Lower lobe of right lung (tissue), 2 donors: ENCODE measurements at regions not wholly inside any gene's neighbourhood (a gene's known extent, or its start where the extent isn't known, plus 50 kb on each side); places are given as distances from the start of the nearest gene placed in this dataset.

Experiments
- ATAC-seq, 2 donors: fragments of 200-7000 bp; cut with Tn5 transposase; one replicate each; pipeline ENCODE4 v1.9.1; 2020 to 2022; ENCODE audit warnings: mild to moderate bottlenecking in 2 of 2, moderate library complexity in 2 of 2
- DNase-seq: peaks from one replicate; pipeline ENCODE4 v3.0.0-alpha.2; 2020
- H3K27ac ChIP-seq: fragments of 200-600 bp; one replicate; pipeline ENCODE4 v1.8.0; 2022
- H3K27me3 ChIP-seq: fragments of 200-600 bp; one replicate; pipeline ENCODE4 v1.8.0; 2022; ENCODE audit warnings: low read depth
- H3K36me3 ChIP-seq: fragments of 200-600 bp; one replicate; pipeline ENCODE4 v1.8.0; 2022; ENCODE audit warnings: mild to moderate bottlenecking
- H3K4me1 ChIP-seq: fragments of 200-600 bp; one replicate; pipeline ENCODE4 v1.8.0; 2022
- H3K4me3 ChIP-seq: fragments of 200-600 bp; one replicate; pipeline ENCODE4 v1.8.0; 2022; ENCODE audit warnings: mild to moderate bottlenecking
- H3K9me3 ChIP-seq: fragments of 200-600 bp; one replicate; pipeline ENCODE4 v1.8.0; 2022
- intact Hi-C: fragments of 100-400 bp; cut with DNase I; formaldehyde crosslinking; loops from one replicate; pipeline ENCODE4 v1.11.0; 2022
- TF ChIP-seq, protein P1 (sequence below): fragments of 200-600 bp; IDR thresholded peaks from one replicate; pipeline ENCODE4 v1.8.0; 2022; ENCODE audit warnings: antibody characterized with exemption, mild to moderate bottlenecking
- donor health status: DM: no; HTN: yes; CAD: no; lungs with severe emphysema.

DNA sequence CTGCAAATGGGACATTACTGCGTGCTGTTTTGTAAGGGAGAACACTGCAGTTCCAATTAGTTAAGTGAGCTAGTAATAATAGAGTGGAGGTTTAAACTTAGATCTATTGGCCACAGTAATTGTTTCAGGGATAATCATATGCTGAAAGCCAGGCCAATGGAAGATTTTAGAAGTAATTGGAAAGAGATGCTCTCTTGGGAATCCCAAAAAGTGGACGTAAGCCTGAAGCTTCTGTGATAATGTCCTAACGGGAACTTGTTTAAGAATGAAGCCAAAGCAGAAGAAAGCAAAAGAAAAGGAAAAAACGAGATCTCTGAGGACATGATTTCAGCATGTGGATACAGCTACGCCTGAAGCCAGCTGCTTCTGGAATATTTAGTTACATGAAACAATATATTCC lies 594.6 kb downstream of the SLC4A3 start:
- ATAC-seq (no peak), DNase-seq (no peak)
- intact Hi-C loops, result no loop called here
- H3K4me1 ChIP-seq, result no peaks in the 10 kb centered on the region
- TF ChIP-seq, protein P1, sequence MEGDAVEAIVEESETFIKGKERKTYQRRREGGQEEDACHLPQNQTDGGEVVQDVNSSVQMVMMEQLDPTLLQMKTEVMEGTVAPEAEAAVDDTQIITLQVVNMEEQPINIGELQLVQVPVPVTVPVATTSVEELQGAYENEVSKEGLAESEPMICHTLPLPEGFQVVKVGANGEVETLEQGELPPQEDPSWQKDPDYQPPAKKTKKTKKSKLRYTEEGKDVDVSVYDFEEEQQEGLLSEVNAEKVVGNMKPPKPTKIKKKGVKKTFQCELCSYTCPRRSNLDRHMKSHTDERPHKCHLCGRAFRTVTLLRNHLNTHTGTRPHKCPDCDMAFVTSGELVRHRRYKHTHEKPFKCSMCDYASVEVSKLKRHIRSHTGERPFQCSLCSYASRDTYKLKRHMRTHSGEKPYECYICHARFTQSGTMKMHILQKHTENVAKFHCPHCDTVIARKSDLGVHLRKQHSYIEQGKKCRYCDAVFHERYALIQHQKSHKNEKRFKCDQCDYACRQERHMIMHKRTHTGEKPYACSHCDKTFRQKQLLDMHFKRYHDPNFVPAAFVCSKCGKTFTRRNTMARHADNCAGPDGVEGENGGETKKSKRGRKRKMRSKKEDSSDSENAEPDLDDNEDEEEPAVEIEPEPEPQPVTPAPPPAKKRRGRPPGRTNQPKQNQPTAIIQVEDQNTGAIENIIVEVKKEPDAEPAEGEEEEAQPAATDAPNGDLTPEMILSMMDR, result no peak
- no peaks in the 10 kb centered on the region for H3K27me3 ChIP-seq
- H3K4me3 ChIP-seq, result no peak overlapping the region
- no peak overlapping the region for H3K27ac ChIP-seq
- no peaks in the 10 kb centered on the region for H3K9me3 ChIP-seq
- no peaks in the 10 kb centered on the region for H3K36me3 ChIP-seq

DNA sequence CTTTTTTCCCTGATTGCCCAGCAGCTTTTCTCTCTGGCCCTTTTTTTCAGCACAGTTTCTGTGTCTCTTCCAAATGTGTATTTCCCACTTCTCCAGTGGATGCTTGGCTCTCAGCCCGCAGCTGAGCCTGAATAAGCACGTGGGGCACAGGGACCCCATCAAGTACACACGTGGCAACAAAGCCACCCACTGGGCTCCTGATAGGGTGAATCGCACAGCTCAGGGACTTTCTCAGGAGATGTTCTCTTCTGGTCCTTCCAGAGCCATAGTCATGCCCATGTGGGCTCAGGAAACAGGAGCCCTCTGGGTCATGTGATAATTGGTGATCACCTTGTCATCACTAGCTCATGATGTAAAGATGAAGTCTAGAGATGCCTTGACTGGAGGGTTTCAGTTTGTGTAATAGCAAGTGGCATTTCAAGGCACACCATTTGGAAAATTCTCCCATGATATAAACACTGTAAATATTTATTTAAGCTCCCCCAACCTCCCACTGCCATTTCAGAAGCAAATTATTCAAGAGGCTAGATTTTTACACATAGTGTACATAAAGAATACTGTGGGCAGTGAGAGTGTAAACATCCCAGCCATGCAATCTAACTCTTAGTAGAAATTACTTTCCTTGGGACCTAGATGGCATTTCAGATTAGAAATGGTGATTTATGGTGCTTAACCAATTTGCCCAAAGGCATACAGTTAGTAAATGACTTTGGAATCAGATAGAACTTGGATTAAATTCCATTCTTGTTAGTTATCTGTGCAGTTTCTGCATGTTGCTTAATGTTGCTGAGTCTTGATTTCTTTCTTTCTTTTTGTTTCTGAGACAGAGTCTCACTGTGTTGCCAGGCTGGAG lies 597.5 kb downstream of the SLC4A3 start:
- intact Hi-C loops, result no loop called here
- H3K9me3 ChIP-seq, result no peaks in the 10 kb centered on the region
- DNase-seq (no peak), ATAC-seq (no peak)
- no peaks in the 10 kb centered on the region for H3K36me3 ChIP-seq
- H3K27me3 ChIP-seq, result no peaks in the 10 kb centered on the region
- TF ChIP-seq, protein P1, result no peak
- no peak overlapping the region for H3K27ac ChIP-seq
- no peak overlapping the region for H3K4me3 ChIP-seq
- no peaks in the 10 kb centered on the region for H3K4me1 ChIP-seq

DNA sequence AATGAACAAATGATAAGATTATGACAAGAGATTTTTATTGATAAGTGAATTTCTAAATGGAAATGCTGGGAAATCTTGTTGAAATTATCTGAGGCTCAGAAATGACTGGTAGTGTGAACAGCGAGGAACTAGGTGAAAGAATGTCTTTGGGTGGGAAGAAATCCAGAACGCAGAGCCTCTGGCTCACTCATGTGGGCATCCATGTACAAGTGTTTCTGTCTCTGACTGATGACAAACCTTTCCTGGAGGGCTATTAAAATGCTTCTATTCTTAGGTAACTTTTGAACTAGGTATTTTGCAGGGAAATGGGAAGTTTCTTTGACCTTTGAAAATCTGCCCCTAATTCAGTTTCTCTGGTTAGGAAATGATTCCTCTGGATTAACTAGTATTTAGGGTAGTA lies 598.6 kb downstream of the SLC4A3 start:
- no peaks in the 10 kb centered on the region for H3K27me3 ChIP-seq
- no peaks in the 10 kb centered on the region for H3K4me1 ChIP-seq
- H3K9me3 ChIP-seq, result no peaks in the 10 kb centered on the region
- H3K4me3 ChIP-seq, result no peak overlapping the region
- intact Hi-C loops, result no loop called here
- ATAC-seq (no peak), DNase-seq (no peak)
- H3K27ac ChIP-seq, result no peak overlapping the region
- H3K36me3 ChIP-seq, result no peaks in the 10 kb centered on the region
- TF ChIP-seq, protein P1, result no peak

DNA sequence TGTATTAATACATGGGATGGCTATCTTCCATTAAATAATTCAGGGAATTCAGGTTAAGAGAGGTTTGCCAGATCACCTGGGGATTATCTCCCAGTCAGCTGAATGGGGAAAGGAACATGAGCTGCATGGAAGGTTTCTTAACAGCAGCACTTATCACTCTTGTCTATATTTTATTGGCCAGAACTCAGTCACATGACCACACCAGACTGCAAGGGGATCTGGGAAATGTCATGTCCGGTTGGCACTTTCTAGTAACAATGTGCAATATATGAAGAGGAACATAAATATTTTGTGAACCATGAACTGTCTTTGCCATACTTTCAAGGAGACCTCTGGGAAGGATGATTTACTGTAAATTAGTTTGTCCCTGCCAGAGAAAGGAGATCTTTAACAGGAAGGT lies 599.1 kb downstream of the SLC4A3 start:
- Histone ChIP-seq H3K36me3 (no peaks in the 10 kb centered on the region), H3K27me3 (no peaks in the 10 kb centered on the region), H3K27ac (no peak overlapping the region), H3K4me1 (no peaks in the 10 kb centered on the region), H3K9me3 (no peaks in the 10 kb centered on the region), H3K4me3 (no peak overlapping the region)
- DNase-seq (no peak), ATAC-seq (no peak)
- intact Hi-C loops, result no loop called here
- TF ChIP-seq, protein P1, result no peak

DNA sequence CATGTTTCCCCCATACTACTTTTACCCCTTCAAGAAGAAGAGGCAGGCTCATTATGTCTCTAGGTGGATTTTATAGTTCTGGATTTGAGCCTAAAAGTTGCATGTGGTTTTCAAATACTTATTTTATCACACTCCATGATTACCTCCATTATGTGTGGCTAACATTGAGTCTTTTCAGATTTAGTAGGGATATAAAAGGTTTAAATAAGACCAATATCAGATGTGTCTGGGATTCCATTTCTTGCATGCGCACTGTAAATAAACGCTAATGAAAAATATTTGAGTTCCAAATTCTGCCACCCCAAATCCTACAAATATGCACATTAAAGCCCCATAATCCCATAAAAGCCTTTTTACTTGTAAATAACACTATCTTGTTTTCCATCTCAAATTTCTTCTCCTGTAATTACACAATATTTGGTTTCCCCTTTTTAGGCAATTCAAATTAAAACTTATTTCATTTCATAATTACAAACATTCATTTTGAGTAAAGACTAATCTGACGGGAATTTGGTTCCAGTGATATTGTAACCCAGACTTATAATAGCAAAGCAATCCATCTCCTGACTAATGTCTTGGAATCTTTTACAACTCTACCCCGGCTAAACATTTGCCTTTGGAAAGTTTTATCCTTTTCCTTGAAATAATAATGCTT lies 600.0 kb downstream of the SLC4A3 start:
- no peak for ATAC-seq
- no peak for DNase-seq
- no peaks in the 10 kb centered on the region for H3K9me3 ChIP-seq
- no peaks in the 10 kb centered on the region for H3K36me3 ChIP-seq
- no peak overlapping the region for H3K27ac ChIP-seq
- H3K4me3 ChIP-seq, result no peak overlapping the region
- TF ChIP-seq, protein P1, result no peak
- intact Hi-C loops, result no loop called here
- no peaks in the 10 kb centered on the region for H3K4me1 ChIP-seq
- no peaks in the 10 kb centered on the region for H3K27me3 ChIP-seq
